GM18517 (cell line): ENCODE measurements at regions not wholly inside any gene's neighbourhood (a gene's known extent, or its start where the extent isn't known, plus 50 kb on each side); places are given as distances from the start of the nearest gene placed in this dataset.

Experiments used
- ATAC-seq: cut with Tn5 transposase; IDR thresholded peaks from one replicate; pipeline ENCODE4 v1.9.1; 2021; ENCODE audit warnings: mild to moderate bottlenecking, moderate library complexity; ENCODE audit not compliant: unreplicated experiment

GRCh38 chr11:95364324-95365295 is 133.6 kb upstream of the SESN3 start:
- ATAC-seq = no peak

- no peak for ATAC-seq
Observed at GRCh38 chr11:95363708-95364107, 132.7 kb upstream of the SESN3 start.

GRCh38 chr11:95363164-95363563 is 132.2 kb upstream of the SESN3 start:
- no peak for ATAC-seq

GRCh38 chr11:95361180-95361579 is 130.2 kb upstream of the SESN3 start:
- ATAC-seq = no peak

- ATAC-seq = no peak
Observed at GRCh38 chr11:95360377-95361075, 129.5 kb upstream of the SESN3 start.

GRCh38 chr11:95359756-95360155 is 128.8 kb upstream of the SESN3 start:
- ATAC-seq = no peak

- ATAC-seq = no peak
Observed at GRCh38 chr11:95359341-95359663, 128.3 kb upstream of the SESN3 start.

- ATAC-seq = no peak
Observed at GRCh38 chr11:95358511-95359340, 127.7 kb upstream of the SESN3 start.

- ATAC-seq = no peak
Observed at GRCh38 chr11:95354304-95354703, 123.3 kb upstream of the SESN3 start.

GRCh38 chr11:95353706-95354105 is 122.7 kb upstream of the SESN3 start:
- no peak for ATAC-seq

GRCh38 chr11:95352733-95353346 is 121.8 kb upstream of the SESN3 start:
- ATAC-seq = no peak

GRCh38 chr11:95349345-95349942 is 118.4 kb upstream of the SESN3 start:
- no peak for ATAC-seq

- ATAC-seq = no peak
Observed at GRCh38 chr11:95346265-95346664, 115.3 kb upstream of the SESN3 start.

- ATAC-seq = peak; percentile 74
Observed at GRCh38 chr11:95345651-95346050, 114.6 kb upstream of the SESN3 start.

- no peak for ATAC-seq
Observed at GRCh38 chr11:95344932-95345642, 114.1 kb upstream of the SESN3 start.

GRCh38 chr11:95341221-95341620 is 110.2 kb upstream of the SESN3 start:
- ATAC-seq = no peak

GRCh38 chr11:95339086-95339901 is 108.3 kb upstream of the SESN3 start:
- no peak for ATAC-seq

GRCh38 chr11:95338430-95338991 is 107.5 kb upstream of the SESN3 start:
- no peak for ATAC-seq

- ATAC-seq = no peak
Observed at GRCh38 chr11:95337972-95338429, 107.0 kb upstream of the SESN3 start.
